Transverse colon (tissue), 4 donors: ENCODE measurements at regions not wholly inside any gene's neighbourhood (a gene's known extent, or its start where the extent isn't known, plus 50 kb on each side); places are given as distances from the start of the nearest gene placed in this dataset.

Experiments used
- DNase-seq: peaks from one replicate; pipeline ENCODE4 v3.0.0-alpha.2; 2019
- H3K27ac ChIP-seq, 4 donors: fragments of 200-600 bp; sonication (generic); 2 replicates each; pipeline ENCODE4 v1.5.1; 2016 to 2018; ENCODE audit warnings: inconsistent platforms in 4 of 4
- H3K27me3 ChIP-seq: fragments of 200-600 bp; sonication (generic); 2 replicates; pipeline ENCODE4 v1.5.1; 2017; ENCODE audit warnings: inconsistent platforms
- H3K36me3 ChIP-seq, 4 donors: fragments of 200-600 bp; sonication (generic); 2 replicates each; pipeline ENCODE4 v1.5.1; 2017 to 2019; ENCODE audit warnings: inconsistent platforms in 4 of 4
- H3K4me1 ChIP-seq, 4 donors: fragments of 200-600 bp; sonication (generic); 2 replicates each; pipeline ENCODE4 v1.5.1; 2017 to 2020; ENCODE audit warnings: inconsistent platforms in 4 of 4
- H3K4me3 ChIP-seq, 4 donors: fragments of 200-600 bp; sonication (generic); 1 replicate in 1 of 4; 2 replicates in 3 of 4; pipeline versions ENCODE4 v1.5.1 to v1.6.1; 2017 to 2019; ENCODE audit warnings: inconsistent platforms in 4 of 4
- H3K9me3 ChIP-seq, 2 donors: fragments of 200-600 bp; sonication (generic); 2 replicates each; pipeline ENCODE4 v1.5.1; 2017 to 2019; ENCODE audit warnings: inconsistent platforms in 2 of 2
- CTCF ChIP-seq, 5 experiments: fragments of 200-600 bp in 3 of 5; fragments of 450-650 bp in 2 of 5; sonication (generic) in 3 of 5; IDR thresholded peaks; 1 replicate in 2 of 5; 2 replicates in 3 of 5; pipeline ENCODE4 v1.5.1; 2016 to 2017; ENCODE audit warnings: antibody characterized with exemption in 5 of 5, inconsistent platforms in 3 of 5, mild to moderate bottlenecking in 2 of 5, moderate library complexity in 1 of 5
- EP300 ChIP-seq: sonication (generic); formaldehyde crosslinking; IDR thresholded peaks from one replicate; pipeline ENCODE4 v1.6.1; 2017; ENCODE audit warnings: antibody characterized with exemption, low read depth
- POLR2A ChIP-seq: fragments of 450-650 bp; IDR thresholded peaks from one replicate; pipeline ENCODE4 v1.6.1; 2016; ENCODE audit warnings: antibody characterized with exemption, mild to moderate bottlenecking, moderate library complexity
- POLR2AphosphoS5 ChIP-seq, 3 donors: sonication (generic); formaldehyde crosslinking; IDR thresholded peaks; one replicate each; pipeline ENCODE4 v1.6.1; 2016; ENCODE audit warnings: antibody characterized with exemption in 3 of 3
- WGBS, 2 donors: methylation state at CpG; one replicate each; pipeline ENCODE4 v1.1.5; 2018; ENCODE audit warnings: low coverage in 1 of 2; 5-methylcytosine and 5-hydroxymethylcytosine counted together
- in situ Hi-C, 4 donors: fragments of 200-750 bp; cut with MboI; loops; one replicate each; pipeline versions ENCODE4 v1.15.0 to v1.15.1; 2017; ENCODE audit warnings: low sequenced_read_pairs in 3 of 4, low pct_ligation_motif_present in 1 of 4, low pct_unique_long_range_greater_than_20kb in 1 of 4
- intact Hi-C: fragments of 100-400 bp; cut with DNase I; formaldehyde crosslinking; loops from one replicate; pipeline ENCODE4 v1.15.1; 2023; ENCODE audit warnings: low total_unique reads

GRCh38 chr3:103446953-103447629 is 1012.3 kb downstream of the ZPLD1 start:
- Histone ChIP-seq H3K36me3 (no peaks in the 10 kb centered on the region), H3K4me1 (no peaks in the 10 kb centered on the region), H3K27ac (no peak overlapping the region), H3K9me3 (no peaks in the 10 kb centered on the region), H3K27me3 (no peaks in the 10 kb centered on the region), H3K4me3 (no peak overlapping the region)
- TF ChIP-seq CTCF (IDR thresholded peaks at IDR 0.05), result no peak
- TF ChIP-seq POLR2AphosphoS5 (IDR thresholded peaks at IDR 0.05), result no peak
- no peak for TF ChIP-seq EP300
- no peak for TF ChIP-seq POLR2A
- in situ Hi-C loops (no loop called here), intact Hi-C loops (no loop called here)
- WGBS, 2 donors, result 68% methylated on average over 10 of the region's 10 CpGs; no CpG with 5 or more reads in 1 of the 2 donors
- no peak for DNase-seq

GRCh38 chr3:103453152-103453551 is 1018.3 kb downstream of the ZPLD1 start:
- H3K27me3 ChIP-seq, result no peaks in the 10 kb centered on the region
- H3K9me3 ChIP-seq, result no peaks in the 10 kb centered on the region
- WGBS, 2 donors, result 50 to 64% methylated on average over 1 of the region's 1 CpG
- no peak for DNase-seq
- H3K36me3 ChIP-seq, result no peaks in the 10 kb centered on the region
- in situ Hi-C loops (no loop called here), intact Hi-C loops (no loop called here)
- H3K4me1 ChIP-seq, result no peaks in the 10 kb centered on the region
- H3K4me3 ChIP-seq, result no peak overlapping the region
- TF ChIP-seq EP300, result no peak
- no peak for TF ChIP-seq CTCF (IDR thresholded peaks at IDR 0.05)
- no peak for TF ChIP-seq POLR2AphosphoS5 (IDR thresholded peaks at IDR 0.05)
- no peak for TF ChIP-seq POLR2A
- no peak overlapping the region for H3K27ac ChIP-seq

- WGBS, 2 donors, result 60 to 83% methylated on average over 2 to 3 of the region's 3 CpGs
- intact Hi-C loops, result no loop called here
- no peaks in the 10 kb centered on the region for H3K9me3 ChIP-seq
These were observed 1025.0 kb downstream of the ZPLD1 start for GRCh38 chr3:103459815-103460214.

GRCh38 chr3:103470498-103470897 is 1035.7 kb downstream of the ZPLD1 start:
- H3K36me3 ChIP-seq, result no peaks in the 10 kb centered on the region
- no peak overlapping the region for H3K4me3 ChIP-seq
- no peak for DNase-seq
- TF ChIP-seq POLR2A (no peak), CTCF (IDR thresholded peaks at IDR 0.05) (no peak), POLR2AphosphoS5 (IDR thresholded peaks at IDR 0.05) (no peak), EP300 (no peak)
- H3K27ac ChIP-seq, result no peak overlapping the region
- intact Hi-C loops (no loop called here), in situ Hi-C loops (no loop called here)
- no peaks in the 10 kb centered on the region for H3K4me1 ChIP-seq
- WGBS, 2 donors, result 65 to 79% methylated on average over 5 of the region's 5 CpGs
- no peaks in the 10 kb centered on the region for H3K9me3 ChIP-seq
- no peaks in the 10 kb centered on the region for H3K27me3 ChIP-seq

More at GRCh38 chr3:103459815-103460214, 1025.0 kb downstream of the ZPLD1 start:
- Histone ChIP-seq H3K36me3 (no peaks in the 10 kb centered on the region), H3K4me1 (no peaks in the 10 kb centered on the region), H3K4me3 (no peak overlapping the region), H3K27me3 (no peaks in the 10 kb centered on the region), H3K27ac (no peak overlapping the region)
- in situ Hi-C loops, result no loop called here
- DNase-seq, result no peak
- TF ChIP-seq CTCF (IDR thresholded peaks at IDR 0.05), result no peak
- no peak for TF ChIP-seq EP300
- no peak for TF ChIP-seq POLR2AphosphoS5 (IDR thresholded peaks at IDR 0.05)
- no peak for TF ChIP-seq POLR2A
